Lung (tissue), 11 donors: ENCODE measurements at regions not wholly inside any gene's neighbourhood (a gene's known extent, or its start where the extent isn't known, plus 50 kb on each side); places are given as distances from the start of the nearest gene placed in this dataset.
A peak's percentile ranks its signal among the peaks of the same experiment; 100 is the strongest.

Experiments used
- ATAC-seq: fragments of 200-7000 bp; cut with Tn5 transposase; one replicate; pipeline ENCODE4 v1.9.1; 2020; ENCODE audit warnings: moderate number of reproducible peaks; ENCODE audit not compliant: insufficient read depth, low FRiP score
- DNase-seq, 3 donors: peaks; one replicate each; pipeline ENCODE4 v3.0.0-alpha.2; 2013 to 2017
- H3K27ac ChIP-seq, 2 donors: one replicate each; pipeline ENCODE4 v1.5.1; 2013; ENCODE audit warnings: mild to moderate bottlenecking in 2 of 2, moderate library complexity in 2 of 2, control low read depth in 1 of 2, inconsistent platforms in 1 of 2, low read depth in 1 of 2, low read length in 1 of 2
- H3K27me3 ChIP-seq, 3 donors: one replicate each; pipeline ENCODE4 v1.5.1; 2013; ENCODE audit warnings: low read length in 2 of 3; ENCODE audit not compliant: control insufficient read depth in 3 of 3, insufficient read depth in 3 of 3
- H3K36me3 ChIP-seq, 4 donors: one replicate each; pipeline ENCODE4 v1.5.1; 2013; ENCODE audit warnings: low read length in 4 of 4, mild to moderate bottlenecking in 1 of 4, moderate library complexity in 1 of 4; ENCODE audit not compliant: control insufficient read depth in 4 of 4, insufficient read depth in 4 of 4
- H3K4me1 ChIP-seq, 5 donors: one replicate each; pipeline ENCODE4 v1.5.1; 2013; ENCODE audit warnings: low read length in 5 of 5, mild to moderate bottlenecking in 2 of 5, moderate library complexity in 1 of 5; ENCODE audit not compliant: control insufficient read depth in 5 of 5, insufficient read depth in 5 of 5
- H3K4me3 ChIP-seq: one replicate; pipeline ENCODE4 v1.5.1; 2013; ENCODE audit warnings: mild to moderate bottlenecking, control low read depth, moderate library complexity
- H3K9ac ChIP-seq, 2 donors: one replicate each; pipeline ENCODE4 v1.5.1; 2013; ENCODE audit warnings: low read length in 2 of 2, control low read depth in 1 of 2; ENCODE audit not compliant: insufficient read depth in 1 of 2
- H3K9me3 ChIP-seq, 4 donors: one replicate each; pipeline ENCODE4 v1.5.1; 2013; ENCODE audit warnings: low read length in 3 of 4, mild to moderate bottlenecking in 1 of 4, moderate library complexity in 1 of 4; ENCODE audit not compliant: control insufficient read depth in 4 of 4, insufficient read depth in 3 of 4
- CTCF ChIP-seq: IDR thresholded peaks from 2 replicates; pipeline ENCODE4 v1.5.1; 2012; ENCODE audit warnings: mild to moderate bottlenecking; ENCODE audit errors: control extremely low read depth, extremely low read depth
- WGBS, 2 donors: extraction: QIAGEN DNeasy Blood & Tissue Kit; methylation state at CpG; one replicate each; pipeline ENCODE4 v1.1.7; 2013; 5-methylcytosine and 5-hydroxymethylcytosine counted together
- donor health status: control.
- donor health status: control.
- donor health status: Bipolar disorder and iron deficiency.
- donor health status: healthy.
- donor health status: DM: yes; HTN: yes; CAD: no.

- H3K36me3 ChIP-seq, result no peaks in the 10 kb centered on the region
- no peak overlapping the region for H3K4me3 ChIP-seq
- WGBS, 2 donors, result 73 to 88% methylated on average over 1 of the region's 1 CpG
- no peak for TF ChIP-seq CTCF
- no peak overlapping the region for H3K27ac ChIP-seq
- H3K27me3 ChIP-seq, result no peaks in the 10 kb centered on the region
- ATAC-seq, result no peak
- H3K9me3 ChIP-seq, result no peaks in the 10 kb centered on the region
- H3K9ac ChIP-seq, result no peak overlapping the region
- peak; percentile 58 to 83 (median 80) for DNase-seq
- peaks cover 0 to 21% (median 3%) of the 10 kb centered on the region in 5 donors for H3K4me1 ChIP-seq
Observed at GRCh38 chr3:25335356-25335755, 92.7 kb upstream of the RARB start.

- no peak for ATAC-seq
Observed at GRCh38 chr3:25338158-25338725, 89.8 kb upstream of the RARB start.

GRCh38 chr3:25339225-25339624, 88.8 kb upstream of the RARB start:
- Histone ChIP-seq H3K9me3 (no peaks in the 10 kb centered on the region), H3K4me3 (no peak overlapping the region), H3K27ac (no peak overlapping the region), H3K36me3 (no peaks in the 10 kb centered on the region), H3K27me3 (no peaks in the 10 kb centered on the region), H3K9ac (no peak overlapping the region), H3K4me1 (peaks cover 0 to 30% (median 8%) of the 10 kb centered on the region in 5 donors)
- ATAC-seq, result no peak
- DNase-seq, result no peak
- TF ChIP-seq CTCF, result no peak
- 75 to 88% methylated on average over 9 of the region's 9 CpGs for WGBS, 2 donors

More at GRCh38 chr3:25338158-25338725, 89.8 kb upstream of the RARB start:
- Histone ChIP-seq H3K4me3 (no peak overlapping the region), H3K36me3 (no peaks in the 10 kb centered on the region), H3K27ac (no peak overlapping the region), H3K9me3 (no peaks in the 10 kb centered on the region), H3K9ac (no peak overlapping the region), H3K27me3 (no peaks in the 10 kb centered on the region), H3K4me1 (peaks cover 0 to 25% (median 8%) of the 10 kb centered on the region in 5 donors)
- WGBS, 2 donors, result 77 to 83% methylated on average over 1 of the region's 1 CpG
- DNase-seq, result no peak
- TF ChIP-seq CTCF, result no peak

GRCh38 chr3:25344670-25345069, 83.4 kb upstream of the RARB start:
- no peaks in the 10 kb centered on the region for H3K36me3 ChIP-seq
- H3K27ac ChIP-seq, result no peak overlapping the region
- TF ChIP-seq CTCF, result no peak
- ATAC-seq (no peak), DNase-seq (peak in 2 of 3 donors; percentile 71 to 77)
- no peak overlapping the region for H3K9ac ChIP-seq
- no peaks in the 10 kb centered on the region for H3K9me3 ChIP-seq
- no peaks in the 10 kb centered on the region for H3K27me3 ChIP-seq
- peaks cover 0 to 18% (median 12%) of the 10 kb centered on the region in 5 donors for H3K4me1 ChIP-seq
- no peak overlapping the region for H3K4me3 ChIP-seq
- WGBS, 2 donors, result 79 to 80% methylated on average over 1 of the region's 1 CpG
